Activated naive CD4-positive, alpha-beta T cell (primary cell): ENCODE measurements at regions not wholly inside any gene's neighbourhood (a gene's known extent, or its start where the extent isn't known, plus 50 kb on each side); places are given as distances from the start of the nearest gene placed in this dataset.
"Not testable (repeated sequence)": the region's sequence is repeated elsewhere in the genome, so short reads cannot be mapped to it uniquely, and the experiment has no call there.

Experiments used
- DNase-seq, 4 experiments: peaks; one replicate each; lab custom pipeline; 2025; lab: John Stamatoyannopoulos, UW

DNA sequence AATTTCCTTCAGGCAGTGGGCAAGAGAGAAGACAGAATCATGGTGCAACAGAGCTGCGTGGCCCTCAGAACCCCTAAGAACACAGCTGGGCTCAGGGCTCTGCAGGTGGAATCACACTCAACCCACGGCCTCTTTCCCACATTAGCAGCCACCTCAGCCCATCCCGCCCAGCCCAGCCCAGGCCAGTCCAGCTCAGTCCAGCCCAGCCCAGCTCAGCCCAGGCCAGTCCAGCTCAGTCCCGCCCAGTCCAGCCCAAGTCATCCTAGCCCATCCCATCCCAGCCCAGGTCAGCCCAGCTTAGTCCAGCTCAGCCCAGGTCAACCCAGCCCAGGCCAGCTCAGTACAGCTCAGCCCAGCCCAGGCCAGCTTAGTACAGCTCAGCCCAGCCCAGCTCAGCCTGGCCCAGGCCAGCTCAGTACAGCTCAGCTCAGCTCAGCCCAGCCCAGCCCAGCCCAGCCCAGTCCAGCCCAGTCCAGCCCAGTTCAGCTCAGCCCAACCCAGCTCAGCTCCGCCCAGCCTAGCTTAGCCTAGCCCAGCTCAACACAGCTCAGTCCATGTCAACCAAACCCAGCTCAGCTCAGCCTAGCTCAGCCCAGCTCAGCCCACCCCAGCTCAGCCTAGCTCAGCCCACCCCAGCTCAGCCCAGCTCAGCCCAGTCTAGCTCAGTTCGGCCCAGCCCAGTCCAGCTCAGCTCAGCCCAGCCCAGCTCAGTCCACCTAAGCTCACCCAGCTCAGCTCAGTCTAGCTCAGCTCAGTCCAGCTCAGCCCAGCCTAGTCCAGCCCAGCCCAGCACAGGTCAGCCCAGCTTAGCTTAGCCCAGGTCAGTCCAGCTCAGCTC lies 183.1 kb downstream of the TMEM121 start:
- no peak for DNase-seq

DNA sequence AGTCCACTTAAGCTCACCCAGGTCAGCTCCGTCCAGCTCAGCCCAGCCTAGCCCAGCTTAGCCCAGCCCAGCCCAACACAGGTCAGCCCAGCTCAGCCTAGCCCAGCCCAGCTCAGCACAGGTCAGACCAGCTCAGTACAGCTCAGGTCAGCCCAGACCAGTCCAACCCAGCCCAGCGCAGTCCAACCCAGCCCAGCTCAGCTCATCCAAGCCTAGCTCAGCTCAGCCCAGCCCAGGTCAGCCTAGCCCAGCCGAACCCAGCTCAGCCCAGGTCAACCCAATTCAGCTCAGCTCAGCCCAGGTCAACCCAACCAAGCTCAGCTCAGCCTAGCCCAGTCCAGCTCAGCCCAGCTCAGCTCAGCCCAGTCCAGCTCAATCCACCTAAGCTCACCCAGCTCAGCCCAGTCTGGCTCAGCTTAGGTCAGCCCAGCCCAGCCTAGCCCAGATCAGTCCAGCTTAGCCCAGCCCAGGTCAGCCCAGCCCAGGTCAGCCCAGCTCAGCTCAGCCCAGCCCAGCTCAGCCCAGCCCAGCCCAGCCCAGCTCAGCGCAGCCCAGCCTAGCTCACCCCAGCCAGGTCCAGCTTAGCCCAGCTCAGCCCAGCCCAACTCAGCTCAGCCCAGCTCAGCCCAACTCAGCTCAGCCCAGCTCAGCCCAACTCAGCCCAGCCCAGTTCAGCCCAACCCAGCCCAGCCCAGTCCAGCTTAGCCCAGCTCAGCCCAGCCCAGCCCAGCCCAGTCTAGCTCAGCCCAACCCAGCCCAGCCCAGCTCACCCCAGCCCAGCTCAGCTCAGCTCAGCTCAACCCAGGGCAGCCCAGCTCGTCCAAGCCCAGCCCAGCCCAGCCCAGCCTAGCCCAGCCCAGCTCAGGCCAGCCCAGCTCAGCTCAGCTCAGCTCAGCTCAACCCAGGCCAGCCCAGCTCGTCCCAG lies 184.0 kb downstream of the TMEM121 start:
- DNase-seq, result no peak

DNA sequence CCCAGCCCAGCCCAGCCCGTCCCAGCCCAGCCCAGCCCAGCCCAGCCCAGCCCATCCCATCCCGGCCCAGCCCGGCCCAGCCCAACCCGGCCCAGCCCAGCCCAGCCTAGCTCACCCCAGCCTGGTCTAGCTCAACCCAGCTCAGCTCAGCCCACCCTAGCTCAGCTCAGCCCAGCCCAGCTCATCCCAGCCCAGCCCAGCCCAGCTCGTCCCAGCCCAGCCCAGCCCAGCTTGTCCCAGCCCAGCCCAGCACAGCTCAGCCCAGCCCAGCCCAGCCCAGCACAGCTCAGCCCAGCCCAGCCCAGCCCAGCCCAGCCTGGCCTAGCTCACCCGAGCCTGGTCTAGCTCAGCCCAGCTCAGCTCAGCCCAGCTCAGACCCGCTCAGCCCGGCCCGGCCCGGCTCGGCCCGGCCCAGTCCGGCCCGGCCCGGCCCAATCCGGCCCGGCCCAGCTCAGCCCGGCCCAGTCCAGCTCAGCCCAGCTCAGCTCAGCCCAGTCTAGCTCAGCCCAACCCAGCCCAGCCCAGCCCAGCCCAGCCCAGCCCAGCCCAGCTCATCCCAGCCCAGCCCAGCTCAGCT lies 184.7 kb downstream of the TMEM121 start:
- no peak for DNase-seq

DNA sequence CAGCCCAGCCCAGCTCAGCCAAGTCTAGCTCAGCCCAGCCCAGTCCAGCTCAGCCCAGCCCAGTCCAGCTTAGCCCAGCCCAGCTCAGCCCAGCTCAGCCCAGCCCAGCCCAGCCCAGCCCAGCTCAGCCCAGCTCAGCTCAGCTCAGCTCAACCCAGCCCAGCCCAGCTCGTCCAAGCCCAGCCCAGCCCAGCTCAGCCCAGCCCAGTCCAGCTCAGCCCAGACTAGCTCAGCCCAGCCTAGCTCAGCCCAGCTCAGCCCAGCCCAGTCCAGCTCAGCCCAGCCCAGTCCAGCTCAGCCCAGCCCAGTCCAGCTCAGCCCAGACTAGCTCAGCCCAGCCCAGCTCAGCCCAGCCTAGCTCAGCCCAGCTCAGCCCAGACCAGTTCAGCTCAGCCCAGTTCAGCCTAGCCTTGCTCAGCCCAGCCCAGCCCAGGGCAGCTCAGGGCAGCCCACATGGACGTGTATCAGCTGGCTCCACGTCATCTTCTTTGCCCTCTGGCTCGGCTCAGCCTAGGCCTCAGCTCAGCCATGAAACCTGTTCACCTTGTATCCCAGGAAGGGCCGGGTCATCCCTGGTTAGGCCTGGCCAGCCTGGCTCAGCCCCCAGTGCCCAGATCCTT lies 185.6 kb downstream of the TMEM121 start:
- no peak for DNase-seq

DNA sequence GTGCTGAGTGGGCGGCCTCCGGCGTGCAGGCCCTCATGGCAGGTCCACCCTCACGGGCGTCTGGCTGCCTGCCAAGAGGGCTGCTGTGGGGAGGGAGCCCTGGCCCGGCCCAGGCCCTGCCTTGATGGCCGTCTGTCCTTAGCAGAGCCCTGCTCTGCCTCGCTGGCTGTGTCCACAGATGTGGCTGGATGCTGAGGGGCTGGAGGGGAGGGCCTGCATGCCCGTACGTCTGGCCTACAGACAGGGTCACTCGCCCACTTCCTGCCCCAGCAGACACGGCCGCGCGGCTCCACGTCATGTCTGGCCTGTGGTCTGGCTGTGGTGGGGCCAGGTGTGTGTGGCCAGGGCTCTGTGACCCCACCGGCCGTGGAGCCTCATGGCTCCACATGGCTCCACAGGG lies 186.3 kb downstream of the TMEM121 start:
- DNase-seq, result not testable (repeated sequence)

DNA sequence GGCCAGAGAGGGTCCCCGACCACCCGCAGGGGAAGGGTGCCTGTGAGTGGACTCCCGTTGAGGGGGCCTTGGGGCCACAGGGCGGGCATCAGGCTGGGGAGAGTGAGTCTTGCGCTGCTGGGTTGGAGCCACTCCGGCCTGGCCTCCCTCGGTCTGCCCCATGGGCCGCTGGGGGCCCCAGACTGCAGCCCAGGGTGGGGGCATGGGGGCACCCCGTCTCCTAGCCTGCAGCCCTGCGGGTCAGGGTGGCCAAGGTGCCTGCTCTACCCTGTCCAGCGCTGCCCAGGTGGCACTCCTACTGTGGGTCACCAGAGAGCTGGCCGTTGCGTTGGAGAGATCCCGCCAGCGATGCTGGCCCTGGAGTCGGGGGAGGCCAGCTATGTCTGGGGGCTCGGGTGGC lies 186.8 kb downstream of the TMEM121 start:
- not testable (repeated sequence) for DNase-seq

DNA sequence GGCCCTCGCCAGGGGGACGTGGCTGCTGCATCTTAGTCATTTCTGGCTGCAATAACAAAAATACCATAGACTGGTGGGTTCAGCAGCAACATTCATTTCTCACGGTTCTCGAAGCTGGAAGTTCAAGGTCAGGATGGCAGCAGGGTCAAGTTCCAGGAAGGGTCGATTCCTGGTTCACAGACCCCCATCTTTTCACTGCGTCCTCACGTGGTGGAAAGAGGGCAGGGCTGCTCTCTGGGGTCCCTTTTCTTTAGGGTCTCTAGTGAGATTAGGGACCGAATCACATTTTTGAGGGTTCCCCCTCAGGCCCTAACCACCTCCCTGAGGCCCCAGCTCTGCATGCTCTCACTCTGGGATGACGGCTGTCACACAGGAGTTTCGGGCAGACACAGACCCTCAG lies 187.5 kb downstream of the TMEM121 start:
- DNase-seq, result not testable (repeated sequence)

DNA sequence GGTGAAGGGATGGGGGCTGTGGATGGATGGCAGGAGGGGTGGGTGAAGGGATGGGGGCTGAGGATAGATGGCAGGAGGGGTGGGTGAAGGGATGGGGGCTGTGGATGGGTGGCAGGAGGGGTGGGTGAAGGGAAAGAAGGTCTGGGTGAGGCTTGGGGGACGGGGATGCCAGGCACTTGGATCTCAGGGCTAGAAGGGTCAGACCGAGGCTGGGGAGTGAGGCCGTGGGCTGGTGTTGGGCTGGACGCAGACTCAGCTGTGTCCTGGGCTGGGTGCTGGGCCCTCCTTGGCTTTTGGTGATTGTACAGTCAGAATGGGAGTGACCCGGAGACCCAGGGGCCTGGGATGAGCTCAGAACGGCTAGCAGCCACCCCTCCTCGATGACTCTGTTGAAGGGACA lies 192.4 kb downstream of the TMEM121 start:
- DNase-seq, result not testable (repeated sequence)

DNA sequence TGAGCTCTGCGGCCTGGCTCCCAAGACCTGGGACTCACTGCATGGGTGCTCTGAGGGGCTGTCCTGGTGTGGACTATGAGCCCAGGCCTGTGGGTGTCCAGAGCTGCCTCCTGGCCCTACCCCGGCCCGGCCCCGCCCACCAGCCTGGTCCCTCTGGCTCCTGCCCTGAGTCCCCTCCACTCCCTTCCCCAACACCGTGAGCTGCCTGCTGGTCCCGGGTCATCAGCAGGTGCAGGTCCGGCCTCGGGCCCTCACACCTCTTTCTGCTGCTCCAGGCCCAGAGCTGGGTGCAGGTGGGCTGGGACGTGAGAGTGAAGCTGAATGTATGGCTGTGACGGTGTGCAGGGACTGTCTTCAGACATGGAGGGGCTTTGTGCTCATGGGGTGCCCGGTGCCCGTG lies 193.7 kb downstream of the TMEM121 start:
- DNase-seq, result not testable (repeated sequence)

DNA sequence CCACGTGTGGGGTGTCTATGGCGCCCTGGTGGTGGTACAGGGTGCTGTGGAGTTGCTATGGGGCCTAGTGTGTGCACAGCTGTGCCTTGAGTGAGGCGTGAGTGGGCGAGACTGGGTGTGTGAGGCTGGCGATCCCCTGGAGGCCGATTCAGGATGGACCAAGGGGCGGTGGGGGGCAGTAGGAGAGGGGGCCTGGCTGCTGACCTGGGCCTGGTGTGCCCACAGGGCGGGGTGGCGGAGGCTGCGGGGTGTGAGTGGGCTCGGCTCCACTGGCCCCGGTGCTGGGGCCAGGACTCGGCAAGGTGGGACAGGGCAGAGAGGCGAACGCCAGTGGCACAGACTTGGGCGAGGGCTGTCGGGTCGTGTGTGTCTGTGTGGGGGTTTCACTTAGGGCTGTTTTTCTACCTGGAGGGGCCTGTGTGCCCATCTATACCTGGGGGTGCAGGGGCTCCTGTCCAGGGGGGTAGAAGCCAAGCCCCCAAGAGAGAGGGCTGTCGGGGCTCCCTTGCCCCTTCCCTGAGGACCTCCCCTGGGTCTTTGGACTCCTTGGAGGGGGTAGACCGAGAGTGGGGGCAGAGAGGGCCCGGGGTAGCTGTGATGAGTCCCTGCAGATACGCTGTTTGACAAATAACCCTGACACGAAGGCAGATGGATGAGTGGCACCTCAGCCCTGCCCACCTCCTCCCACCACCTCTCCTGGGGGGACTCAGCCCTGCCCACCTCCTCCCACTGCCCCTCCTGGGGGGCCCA lies 194.6 kb downstream of the TMEM121 start:
- not testable (repeated sequence) for DNase-seq

DNA sequence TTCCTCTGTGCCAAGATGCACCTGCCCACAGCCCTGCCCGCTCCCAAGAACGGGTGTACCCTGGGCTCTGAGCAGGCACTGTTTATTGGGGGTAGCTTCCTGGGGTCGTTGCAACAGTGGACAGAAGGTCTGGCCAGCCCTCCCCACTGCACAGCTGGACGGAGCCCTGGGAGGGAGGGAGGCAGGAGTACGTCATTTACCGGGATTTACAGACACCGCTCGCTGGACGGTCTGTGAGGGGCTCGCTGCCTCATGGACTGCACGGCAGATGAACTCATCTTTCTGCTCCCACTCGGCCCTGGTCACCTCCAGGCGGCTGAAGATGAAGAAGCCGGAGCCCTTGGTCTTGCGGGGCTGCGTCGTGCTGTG lies 195.2 kb downstream of the TMEM121 start:
- DNase-seq, result not testable (repeated sequence)

DNA sequence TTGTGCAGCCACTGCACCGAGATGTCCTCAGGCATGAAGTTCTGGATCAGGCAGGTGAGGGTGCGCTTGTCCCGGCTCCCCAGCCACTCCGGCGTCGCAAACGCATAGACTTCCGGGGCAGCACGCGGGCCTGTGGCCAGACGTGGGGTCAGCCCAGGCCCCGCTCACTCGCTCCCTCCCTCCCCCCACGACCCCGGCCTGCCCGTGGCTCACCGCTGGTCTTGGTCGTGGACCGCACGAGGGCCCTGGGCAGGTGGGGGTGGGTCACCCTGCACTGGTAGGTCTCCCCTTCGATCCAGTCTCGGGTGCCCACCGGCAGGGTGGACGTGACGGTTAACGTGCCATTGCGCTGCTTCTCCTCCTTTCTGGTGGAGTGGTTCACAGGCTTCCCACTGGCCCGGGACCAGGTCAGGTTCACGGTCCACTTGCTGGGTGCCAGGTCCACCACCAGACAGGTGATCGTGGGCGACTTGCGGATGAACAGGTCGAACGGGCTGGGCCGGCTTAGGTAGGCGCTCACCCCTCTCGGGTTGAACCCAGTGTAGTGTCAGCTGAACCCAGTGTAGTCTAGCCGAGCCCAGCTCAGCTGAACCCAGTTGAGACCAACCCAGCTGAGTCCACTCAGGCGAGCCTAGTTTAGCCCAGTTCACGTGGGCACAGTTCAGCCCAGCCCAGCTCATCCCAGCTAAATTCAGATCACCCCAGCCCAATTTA lies 195.8 kb downstream of the TMEM121 start:
- DNase-seq, result not testable (repeated sequence)

DNA sequence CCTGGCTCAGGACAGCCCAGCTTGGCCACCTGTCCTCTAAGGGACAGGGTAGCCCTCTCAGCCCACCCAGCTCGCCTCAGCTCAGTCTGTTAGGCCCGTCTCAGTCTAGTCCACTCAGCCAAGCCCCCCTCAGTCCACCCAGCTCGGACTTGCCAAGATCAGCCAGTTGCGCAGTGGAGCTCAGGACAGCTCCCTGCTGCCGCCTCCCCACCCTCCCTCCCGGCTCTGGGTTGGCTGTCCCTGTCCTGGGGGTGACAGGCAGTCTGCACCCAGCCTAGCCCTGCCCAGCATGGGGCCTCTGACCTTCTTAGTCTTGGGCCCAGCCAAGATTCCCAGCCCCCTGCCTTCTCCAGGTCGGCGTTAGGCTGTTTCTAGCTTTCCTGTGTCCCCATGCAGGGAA lies 196.9 kb downstream of the TMEM121 start:
- DNase-seq, result not testable (repeated sequence)

DNA sequence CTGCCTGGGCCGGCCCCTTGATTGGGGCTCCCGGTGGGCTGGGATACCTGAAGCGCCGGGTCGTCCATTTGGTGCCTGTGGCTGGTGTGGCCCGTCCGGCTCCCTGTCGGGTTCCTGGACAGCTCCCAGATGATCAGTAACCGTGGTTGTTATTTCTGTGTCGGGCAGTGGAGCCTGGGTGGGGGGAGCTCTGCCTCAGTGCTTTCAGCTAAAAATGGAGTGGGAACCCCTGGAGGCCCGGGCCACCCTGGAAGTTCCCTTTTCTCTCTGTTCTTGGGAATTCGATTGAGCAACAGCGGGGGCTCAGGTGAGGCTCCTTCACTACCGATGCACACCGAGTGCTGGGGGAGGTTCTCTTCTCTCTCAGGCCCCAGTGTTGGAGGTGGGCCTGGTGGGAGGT lies 197.4 kb downstream of the TMEM121 start:
- DNase-seq, result not testable (repeated sequence)

DNA sequence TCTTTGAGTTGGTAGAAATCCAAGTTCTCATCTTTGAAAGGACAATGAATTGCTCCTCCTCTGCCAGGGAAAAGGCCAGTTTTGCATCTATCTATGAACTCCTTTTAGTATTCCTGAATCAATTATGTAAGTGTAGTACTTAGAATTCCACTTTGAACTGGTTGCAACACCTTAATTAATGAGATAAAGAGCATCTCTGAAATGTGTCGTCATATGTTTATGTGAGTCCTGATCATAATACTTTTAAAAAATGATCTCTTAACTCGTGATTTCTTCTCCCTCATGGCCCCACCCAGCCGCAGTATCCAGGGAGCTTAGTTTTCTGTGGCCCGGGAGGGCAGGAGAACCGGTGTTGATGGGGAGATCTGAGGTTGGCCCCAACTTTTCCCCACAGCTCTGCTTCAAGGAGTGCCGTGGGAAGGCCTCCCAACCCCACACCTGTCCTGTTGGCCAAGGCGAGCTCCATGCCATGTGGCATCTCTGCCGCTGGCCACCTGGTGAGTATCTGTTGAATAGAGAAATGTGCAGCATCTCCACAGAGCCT lies 203.5 kb downstream of the TMEM121 start:
- not testable (repeated sequence) for DNase-seq

DNA sequence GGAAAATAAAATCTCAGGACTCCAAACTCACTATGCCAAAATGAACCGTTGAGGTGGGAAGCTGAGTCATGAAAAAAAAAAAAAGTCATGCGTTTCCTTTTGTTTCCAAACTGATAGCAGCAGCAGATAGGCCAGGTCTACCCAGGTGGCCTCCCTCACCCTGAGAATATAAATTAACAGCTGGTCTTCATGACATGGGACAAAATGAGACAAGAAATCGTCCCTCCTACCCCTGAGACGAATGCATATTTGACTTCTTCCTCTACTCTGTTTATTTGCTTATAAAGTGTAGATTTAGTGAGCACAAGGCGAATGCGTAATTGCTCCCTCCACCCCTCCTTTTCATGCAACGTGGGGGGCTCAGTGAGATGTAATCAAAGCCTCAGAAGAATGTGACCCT lies 204.3 kb downstream of the TMEM121 start:
- not testable (repeated sequence) for DNase-seq

DNA sequence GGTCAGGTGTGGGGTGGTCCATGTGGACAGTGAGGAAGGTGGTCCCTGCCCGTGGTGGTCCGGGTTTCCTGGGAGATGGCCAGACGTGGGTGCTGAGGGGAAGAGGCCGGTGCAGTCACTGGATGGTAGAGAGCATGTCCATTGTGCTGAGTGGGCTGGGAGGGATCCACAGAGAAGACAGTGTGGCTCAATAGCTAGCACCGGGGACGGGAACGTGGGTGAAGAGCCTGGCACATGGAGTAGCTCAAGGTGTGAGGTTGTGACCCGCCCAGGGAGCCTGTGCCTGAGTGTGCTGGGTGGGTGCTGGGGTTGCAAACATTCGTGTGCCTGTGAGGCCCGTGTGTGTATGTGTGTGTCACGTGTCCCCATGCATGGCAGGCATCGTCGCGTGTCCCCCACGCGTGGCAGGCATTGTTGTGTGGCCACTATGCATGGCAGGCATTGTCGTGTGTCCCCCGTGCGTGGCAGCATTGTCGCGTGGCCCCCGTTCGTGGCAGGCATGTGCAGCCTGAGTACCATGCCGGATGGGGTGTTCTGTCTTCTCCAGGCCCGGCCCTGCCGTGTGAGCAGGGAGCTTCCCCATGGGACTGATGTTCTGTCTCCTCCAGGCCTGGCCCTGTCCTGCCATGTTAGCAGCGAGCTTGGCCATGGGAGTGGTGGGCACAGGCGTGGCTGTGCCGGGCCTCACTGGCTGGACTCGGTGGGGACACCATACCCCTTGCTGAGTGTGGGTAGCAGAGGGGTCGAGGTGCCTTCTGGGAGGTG lies 205.0 kb downstream of the TMEM121 start:
- not testable (repeated sequence) for DNase-seq

DNA sequence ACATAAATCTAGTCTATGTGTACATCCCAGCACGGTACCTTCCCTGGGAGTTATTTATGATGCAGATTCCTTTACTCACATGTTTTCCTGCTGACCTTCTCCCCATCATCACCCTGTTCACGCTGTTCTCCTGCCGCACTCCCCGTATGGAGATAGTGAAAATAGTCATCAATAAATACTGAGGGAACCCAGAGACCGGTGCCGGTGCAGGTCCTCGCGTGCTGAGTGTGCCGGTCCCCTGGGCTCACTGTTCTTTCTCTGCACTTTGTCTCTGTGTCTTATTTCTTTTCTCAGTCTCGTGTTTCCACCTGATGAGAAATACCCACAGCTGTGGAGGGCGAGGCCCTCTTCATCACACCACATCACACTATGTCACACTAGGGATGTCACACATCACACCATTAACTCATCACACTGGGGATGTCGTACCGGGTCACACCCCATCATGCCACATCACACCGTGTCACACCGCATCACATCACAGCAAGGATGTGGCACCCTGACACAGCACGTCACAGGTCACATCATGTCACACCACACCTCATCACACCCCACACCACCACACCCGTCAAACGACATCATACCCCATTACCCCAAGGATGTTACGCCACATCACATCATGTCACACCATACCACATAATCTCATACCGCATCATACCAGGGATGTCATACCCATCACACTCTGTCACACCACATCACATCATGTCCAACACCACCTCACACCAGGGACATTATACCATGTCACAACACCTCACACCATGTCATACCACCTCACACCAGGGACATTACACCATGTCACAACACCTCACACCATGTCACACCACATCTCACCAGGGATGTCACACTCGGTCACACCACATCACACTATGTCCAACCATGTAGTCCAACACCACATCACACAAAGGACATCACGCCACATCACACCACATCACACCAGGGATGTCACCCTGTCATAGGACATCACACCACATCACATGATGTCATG lies 207.0 kb downstream of the TMEM121 start:
- no peak for DNase-seq
